Esophagus muscularis mucosa (tissue), 4 donors: ENCODE measurements at regions not wholly inside any gene's neighbourhood (a gene's known extent, or its start where the extent isn't known, plus 50 kb on each side); places are given as distances from the start of the nearest gene placed in this dataset.

ENCODE experiments used
- EP300 ChIP-seq: sonication (generic); formaldehyde crosslinking; IDR thresholded peaks from one replicate; pipeline ENCODE4 v1.6.1; 2017; ENCODE audit warnings: antibody characterized with exemption
- POLR2A ChIP-seq: fragments of 450-650 bp; IDR thresholded peaks from one replicate; pipeline ENCODE4 v1.6.1; 2017; ENCODE audit warnings: antibody characterized with exemption, moderate library complexity, mild to moderate bottlenecking, low read depth
- TF ChIP-seq, protein P1 (sequence below), 3 experiments: fragments of 200-600 bp in 2 of 3; fragments of 450-650 bp in 1 of 3; sonication (generic) in 2 of 3; IDR thresholded peaks; one replicate each; pipeline ENCODE4 v1.5.1; 2017 to 2019; ENCODE audit warnings: antibody characterized with exemption in 3 of 3, mild to moderate bottlenecking in 2 of 3, moderate library complexity in 1 of 3

- TF ChIP-seq POLR2A (no peak), EP300 (no peak)
- TF ChIP-seq, protein P1, sequence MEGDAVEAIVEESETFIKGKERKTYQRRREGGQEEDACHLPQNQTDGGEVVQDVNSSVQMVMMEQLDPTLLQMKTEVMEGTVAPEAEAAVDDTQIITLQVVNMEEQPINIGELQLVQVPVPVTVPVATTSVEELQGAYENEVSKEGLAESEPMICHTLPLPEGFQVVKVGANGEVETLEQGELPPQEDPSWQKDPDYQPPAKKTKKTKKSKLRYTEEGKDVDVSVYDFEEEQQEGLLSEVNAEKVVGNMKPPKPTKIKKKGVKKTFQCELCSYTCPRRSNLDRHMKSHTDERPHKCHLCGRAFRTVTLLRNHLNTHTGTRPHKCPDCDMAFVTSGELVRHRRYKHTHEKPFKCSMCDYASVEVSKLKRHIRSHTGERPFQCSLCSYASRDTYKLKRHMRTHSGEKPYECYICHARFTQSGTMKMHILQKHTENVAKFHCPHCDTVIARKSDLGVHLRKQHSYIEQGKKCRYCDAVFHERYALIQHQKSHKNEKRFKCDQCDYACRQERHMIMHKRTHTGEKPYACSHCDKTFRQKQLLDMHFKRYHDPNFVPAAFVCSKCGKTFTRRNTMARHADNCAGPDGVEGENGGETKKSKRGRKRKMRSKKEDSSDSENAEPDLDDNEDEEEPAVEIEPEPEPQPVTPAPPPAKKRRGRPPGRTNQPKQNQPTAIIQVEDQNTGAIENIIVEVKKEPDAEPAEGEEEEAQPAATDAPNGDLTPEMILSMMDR (IDR thresholded peaks at IDR 0.05), result no peak
Observed at GRCh38 chr4:78662658-78663057, 111.1 kb downstream of the ANXA3 start.
